Right atrium auricular region (tissue), 2 donors: ENCODE measurements at regions not wholly inside any gene's neighbourhood (a gene's known extent, or its start where the extent isn't known, plus 50 kb on each side); places are given as distances from the start of the nearest gene placed in this dataset.

Source experiments
- DNase-seq: peaks from one replicate; pipeline ENCODE4 v3.0.0-alpha.2; 2019; ENCODE audit warnings: low spot score
- H3K27ac ChIP-seq, 2 donors: fragments of 200-600 bp; sonication (generic); 1 replicate in 1 of 2; 2 replicates in 1 of 2; pipeline ENCODE4 v1.5.1; 2016 to 2019
- H3K27me3 ChIP-seq, 2 donors: fragments of 200-600 bp; sonication (generic); one replicate each; pipeline versions ENCODE4 v1.5.1 to v1.6.0; 2017 to 2019
- H3K36me3 ChIP-seq: fragments of 200-600 bp; sonication (generic); one replicate; pipeline ENCODE4 v1.5.1; 2016
- H3K4me1 ChIP-seq, 2 donors: fragments of 200-600 bp; sonication (generic); one replicate each; pipeline versions ENCODE4 v1.5.1 to v1.6.0; 2017 to 2019
- H3K4me3 ChIP-seq, 2 donors: fragments of 200-600 bp; sonication (generic); 1 replicate in 1 of 2; 2 replicates in 1 of 2; pipeline ENCODE4 v1.5.1; 2017 to 2019; ENCODE audit warnings: mild to moderate bottlenecking in 1 of 2, moderate library complexity in 1 of 2
- H3K9me3 ChIP-seq, 2 donors: fragments of 200-600 bp; sonication (generic); one replicate each; pipeline ENCODE4 v1.5.1; 2019
- CTCF ChIP-seq, 2 donors: fragments of 200-600 bp; sonication (generic); IDR thresholded peaks; one replicate each; pipeline ENCODE4 v1.5.1; 2019; ENCODE audit warnings: antibody characterized with exemption in 2 of 2

- Histone ChIP-seq H3K36me3 (no peaks in the 10 kb centered on the region), H3K9me3 (peaks cover 0 to 15% of the 10 kb centered on the region in 2 donors), H3K27ac (no peak overlapping the region), H3K4me3 (no peak overlapping the region), H3K4me1 (no peaks in the 10 kb centered on the region), H3K27me3 (no peaks in the 10 kb centered on the region)
- no peak for DNase-seq
- TF ChIP-seq CTCF (IDR thresholded peaks at IDR 0.05): no peak
Observed at GRCh38 chr5:88588609-88589008, 294.4 kb downstream of the MEF2C start.

- no peaks in the 10 kb centered on the region for H3K36me3 ChIP-seq
- H3K4me1 ChIP-seq: no peaks in the 10 kb centered on the region
- H3K9me3 ChIP-seq: peaks cover 0 to under 1% of the 10 kb centered on the region in 2 donors
- H3K27ac ChIP-seq: no peak overlapping the region
- TF ChIP-seq CTCF (IDR thresholded peaks at IDR 0.05): no peak
- H3K27me3 ChIP-seq: no peaks in the 10 kb centered on the region
- H3K4me3 ChIP-seq: no peak overlapping the region
- DNase-seq: no peak
Observed at GRCh38 chr5:88583471-88583870, 299.5 kb downstream of the MEF2C start.

- no peak overlapping the region for H3K4me3 ChIP-seq
- H3K27me3 ChIP-seq: no peaks in the 10 kb centered on the region
- H3K27ac ChIP-seq: no peak overlapping the region
- no peak for TF ChIP-seq CTCF (IDR thresholded peaks at IDR 0.05)
- no peaks in the 10 kb centered on the region for H3K4me1 ChIP-seq
- H3K9me3 ChIP-seq: no peaks in the 10 kb centered on the region
- DNase-seq: no peak
- H3K36me3 ChIP-seq: no peaks in the 10 kb centered on the region
Observed at GRCh38 chr5:88558366-88558765, 289.7 kb upstream of the TMEM161B start.

GRCh38 chr5:88557881-88558280, 289.2 kb upstream of the TMEM161B start:
- Histone ChIP-seq H3K9me3 (no peaks in the 10 kb centered on the region), H3K27me3 (no peaks in the 10 kb centered on the region), H3K4me1 (no peaks in the 10 kb centered on the region), H3K36me3 (no peaks in the 10 kb centered on the region), H3K27ac (no peak overlapping the region), H3K4me3 (no peak overlapping the region)
- no peak for TF ChIP-seq CTCF (IDR thresholded peaks at IDR 0.05)
- DNase-seq: no peak

GRCh38 chr5:88557131-88557530, 288.5 kb upstream of the TMEM161B start:
- H3K27me3 ChIP-seq: no peaks in the 10 kb centered on the region
- no peak overlapping the region for H3K27ac ChIP-seq
- TF ChIP-seq CTCF (IDR thresholded peaks at IDR 0.05): no peak
- H3K4me3 ChIP-seq: no peak overlapping the region
- DNase-seq: no peak
- H3K36me3 ChIP-seq: no peaks in the 10 kb centered on the region
- H3K9me3 ChIP-seq: no peaks in the 10 kb centered on the region
- H3K4me1 ChIP-seq: no peaks in the 10 kb centered on the region

GRCh38 chr5:88556406-88556805, 287.8 kb upstream of the TMEM161B start:
- H3K27ac ChIP-seq: no peak overlapping the region
- H3K9me3 ChIP-seq: no peaks in the 10 kb centered on the region
- H3K36me3 ChIP-seq: no peaks in the 10 kb centered on the region
- no peaks in the 10 kb centered on the region for H3K27me3 ChIP-seq
- H3K4me1 ChIP-seq: no peaks in the 10 kb centered on the region
- no peak for TF ChIP-seq CTCF (IDR thresholded peaks at IDR 0.05)
- DNase-seq: no peak
- H3K4me3 ChIP-seq: no peak overlapping the region
